ENCODE measurements at regions not wholly inside any gene's neighbourhood (a gene's known extent, or its start where the extent isn't known, plus 50 kb on each side); places are given as distances from the start of the nearest gene placed in this dataset.
"Not testable (repeated sequence)": the region's sequence is repeated elsewhere in the genome, so short reads cannot be mapped to it uniquely, and the experiment has no call there.

DNA sequence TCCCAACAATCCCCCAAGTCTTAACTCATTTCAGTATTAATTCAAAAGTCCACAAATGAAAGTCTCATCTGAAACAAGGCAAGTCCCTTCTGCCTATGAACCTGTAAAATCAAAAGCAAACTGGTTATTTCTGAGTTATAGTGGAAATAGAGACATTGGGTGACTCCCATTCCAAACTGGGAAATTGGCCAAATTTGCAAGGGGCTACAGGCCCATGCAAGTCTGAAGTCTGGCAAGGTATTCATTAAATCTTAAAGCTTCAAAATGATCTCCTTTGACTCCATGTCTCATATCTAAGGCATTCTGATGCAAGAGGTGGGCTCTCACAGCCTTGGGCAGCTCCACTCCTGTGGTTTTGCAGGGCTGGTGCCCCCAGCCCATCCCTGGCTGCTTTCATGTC, 167.9 kb downstream of the HTR1A start:
- DNase-seq (ENCODE audit: low spot score in 2 of 2): no peak
- intact Hi-C loops (cut with DNase I; ENCODE audit: low total_unique reads): no loop called here
- H3K4me3 ChIP-seq (ENCODE audit: low read depth, poor library complexity, severe bottlenecking): no peak overlapping the region
- no peak for TF ChIP-seq POLR2A (IDR thresholded peaks at IDR 0.05)

DNA sequence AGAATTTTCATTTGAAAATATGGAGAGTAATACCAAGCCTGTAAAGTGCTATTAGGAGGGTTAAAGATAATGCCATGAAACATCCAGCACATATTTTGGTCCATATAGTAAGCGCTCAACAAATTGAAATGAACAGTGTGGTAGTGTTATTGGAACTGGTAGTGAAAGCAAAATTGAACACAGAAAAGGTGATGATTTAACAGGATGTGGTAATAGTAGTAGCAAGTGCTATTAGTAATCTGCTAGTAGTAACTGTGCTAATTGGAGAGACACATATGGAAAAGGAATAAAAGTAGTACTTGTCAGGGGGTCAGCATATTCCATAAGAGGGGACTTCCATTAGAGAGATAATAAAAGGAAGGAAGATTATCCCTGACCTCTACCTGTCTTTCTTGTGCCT, 187.3 kb downstream of the HTR1A start:
- intact Hi-C loops (cut with DNase I; ENCODE audit: low total_unique reads): no loop called here
- DNase-seq (ENCODE audit: low spot score in 2 of 2): no peak
- TF ChIP-seq, protein P1, sequence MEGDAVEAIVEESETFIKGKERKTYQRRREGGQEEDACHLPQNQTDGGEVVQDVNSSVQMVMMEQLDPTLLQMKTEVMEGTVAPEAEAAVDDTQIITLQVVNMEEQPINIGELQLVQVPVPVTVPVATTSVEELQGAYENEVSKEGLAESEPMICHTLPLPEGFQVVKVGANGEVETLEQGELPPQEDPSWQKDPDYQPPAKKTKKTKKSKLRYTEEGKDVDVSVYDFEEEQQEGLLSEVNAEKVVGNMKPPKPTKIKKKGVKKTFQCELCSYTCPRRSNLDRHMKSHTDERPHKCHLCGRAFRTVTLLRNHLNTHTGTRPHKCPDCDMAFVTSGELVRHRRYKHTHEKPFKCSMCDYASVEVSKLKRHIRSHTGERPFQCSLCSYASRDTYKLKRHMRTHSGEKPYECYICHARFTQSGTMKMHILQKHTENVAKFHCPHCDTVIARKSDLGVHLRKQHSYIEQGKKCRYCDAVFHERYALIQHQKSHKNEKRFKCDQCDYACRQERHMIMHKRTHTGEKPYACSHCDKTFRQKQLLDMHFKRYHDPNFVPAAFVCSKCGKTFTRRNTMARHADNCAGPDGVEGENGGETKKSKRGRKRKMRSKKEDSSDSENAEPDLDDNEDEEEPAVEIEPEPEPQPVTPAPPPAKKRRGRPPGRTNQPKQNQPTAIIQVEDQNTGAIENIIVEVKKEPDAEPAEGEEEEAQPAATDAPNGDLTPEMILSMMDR (IDR thresholded peaks at IDR 0.05): no peak
- no peak for TF ChIP-seq POLR2A (IDR thresholded peaks at IDR 0.05)
- H3K4me3 ChIP-seq (ENCODE audit: low read depth, poor library complexity, severe bottlenecking): no peak overlapping the region
- WGBS, 2 donors: 97 to 100% methylated on average over 1 of the region's 1 CpG

DNA sequence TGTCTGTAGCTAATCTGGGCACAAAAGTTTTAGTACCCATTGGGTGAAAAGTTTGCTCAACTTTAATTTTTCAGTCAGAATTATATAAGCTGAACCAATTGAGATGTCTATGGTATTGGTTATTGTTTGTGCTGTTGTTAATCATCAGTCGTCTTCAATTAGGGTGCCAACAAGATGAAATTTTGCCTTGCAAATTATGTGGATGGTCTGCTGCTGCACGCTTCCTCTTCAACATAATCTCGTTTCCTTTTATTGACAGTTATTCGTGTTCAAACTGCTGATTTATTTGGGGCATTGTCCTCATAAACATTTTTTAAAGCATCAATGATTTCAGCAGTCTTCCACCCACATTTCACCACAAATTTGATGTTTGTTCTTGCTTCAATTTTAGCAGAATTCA, 194.0 kb downstream of the HTR1A start:
- intact Hi-C loops (cut with DNase I; ENCODE audit: low total_unique reads): no loop called here

DNA sequence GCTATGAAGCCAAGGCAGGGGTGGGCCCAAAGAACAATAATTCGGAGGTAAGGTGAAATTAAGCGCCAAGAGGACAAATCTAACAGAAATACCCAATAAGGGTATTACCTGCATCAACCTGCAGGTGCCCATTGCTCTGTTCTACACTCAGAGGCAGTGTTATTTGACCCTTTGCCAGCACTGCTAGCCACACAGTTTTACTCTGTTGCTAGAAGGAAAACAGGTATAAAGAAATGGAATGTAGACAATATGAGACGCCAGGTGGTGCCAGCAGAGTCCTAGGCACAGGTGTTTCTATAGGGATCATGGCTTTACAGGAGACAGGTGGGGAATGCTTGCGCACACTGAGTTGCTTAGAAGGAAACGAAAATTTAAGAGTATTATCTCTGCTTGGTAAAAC, 201.3 kb downstream of the HTR1A start:
- WGBS, 2 donors: 81 to 85% methylated on average over 5 of the region's 5 CpGs
- intact Hi-C loops (cut with DNase I; ENCODE audit: low total_unique reads): no loop called here
- DNase-seq (ENCODE audit: low spot score in 2 of 2): no peak
- no peak for TF ChIP-seq POLR2A (IDR thresholded peaks at IDR 0.05)
- TF ChIP-seq, protein P1 (IDR thresholded peaks at IDR 0.05): no peak
- no peak overlapping the region for H3K4me3 ChIP-seq (ENCODE audit: low read depth, poor library complexity, severe bottlenecking)

More for the DNA sequence above, 194.0 kb downstream of the HTR1A start:
- no peak for DNase-seq (ENCODE audit: low spot score in 2 of 2)
- no peak for TF ChIP-seq POLR2A (IDR thresholded peaks at IDR 0.05)
- TF ChIP-seq, protein P1 (IDR thresholded peaks at IDR 0.05): no peak
- 50 to 54% methylated on average over 4 of the region's 4 CpGs for WGBS, 2 donors
- no peak overlapping the region for H3K4me3 ChIP-seq (ENCODE audit: low read depth, poor library complexity, severe bottlenecking)

DNA sequence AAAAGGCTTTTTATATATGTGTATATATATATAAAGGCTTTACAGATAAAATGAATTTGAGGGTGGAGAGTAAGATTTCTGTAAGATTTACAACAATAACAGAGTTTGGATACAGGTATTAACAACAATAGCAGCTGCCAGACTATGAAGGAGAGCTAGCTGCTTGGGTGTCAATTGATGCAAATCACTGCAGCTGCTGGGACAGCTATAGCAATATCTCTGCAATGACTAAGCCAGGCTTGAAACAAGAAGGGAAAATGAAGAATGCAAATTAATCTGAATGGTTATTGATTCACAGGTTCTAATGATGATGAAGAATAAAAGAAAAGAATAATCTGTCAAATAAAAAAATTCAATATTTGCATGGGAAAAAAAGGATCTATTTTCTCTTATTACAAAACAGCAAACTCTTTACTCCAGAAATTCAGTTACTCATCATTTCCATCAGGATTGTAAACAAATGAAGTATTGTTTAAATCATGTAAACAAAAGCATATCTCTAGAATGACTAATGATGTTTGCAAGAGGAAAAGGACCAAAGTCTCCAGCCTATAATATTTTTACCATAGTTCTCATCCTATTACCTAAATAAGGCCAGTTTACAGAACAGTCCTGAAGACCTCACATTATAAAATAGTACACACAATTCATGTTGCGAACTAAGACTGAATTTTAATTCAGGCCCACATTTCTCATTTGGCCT, 219.0 kb downstream of the HTR1A start:
- 90 to 91% methylated on average over 1 of the region's 1 CpG for WGBS, 2 donors
- TF ChIP-seq POLR2A (IDR thresholded peaks at IDR 0.05): no peak
- TF ChIP-seq, protein P1 (IDR thresholded peaks at IDR 0.05): no peak
- no peak for DNase-seq (ENCODE audit: low spot score in 2 of 2)
- H3K4me3 ChIP-seq (ENCODE audit: low read depth, poor library complexity, severe bottlenecking): no peak overlapping the region
- intact Hi-C loops (cut with DNase I; ENCODE audit: low total_unique reads): no loop called here

DNA sequence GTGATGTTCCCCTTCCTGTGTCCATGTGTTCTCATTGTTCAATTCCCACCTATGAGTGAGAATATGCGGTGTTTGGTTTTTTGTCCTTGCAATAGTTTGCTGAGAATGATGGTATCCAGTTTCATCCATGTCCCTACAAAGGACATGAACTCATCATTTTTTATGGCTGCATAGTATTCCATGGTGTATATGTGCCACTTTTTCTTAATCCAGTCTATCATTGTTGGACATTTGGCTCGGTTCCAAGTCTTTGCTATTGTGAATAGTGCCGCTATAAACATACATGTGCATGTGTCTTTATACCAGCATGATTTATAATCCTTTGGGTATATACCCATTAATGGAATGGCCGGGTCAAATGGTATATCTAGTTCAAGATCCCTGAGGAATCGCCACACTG, 229.4 kb downstream of the HTR1A start:
- H3K4me3 ChIP-seq (ENCODE audit: low read depth, poor library complexity, severe bottlenecking); DNase-seq (ENCODE audit: low spot score in 2 of 2); intact Hi-C loops (cut with DNase I; ENCODE audit: low total_unique reads): not testable (repeated sequence)
- 77 to 80% methylated on average over 5 of the region's 5 CpGs for WGBS, 2 donors

DNA sequence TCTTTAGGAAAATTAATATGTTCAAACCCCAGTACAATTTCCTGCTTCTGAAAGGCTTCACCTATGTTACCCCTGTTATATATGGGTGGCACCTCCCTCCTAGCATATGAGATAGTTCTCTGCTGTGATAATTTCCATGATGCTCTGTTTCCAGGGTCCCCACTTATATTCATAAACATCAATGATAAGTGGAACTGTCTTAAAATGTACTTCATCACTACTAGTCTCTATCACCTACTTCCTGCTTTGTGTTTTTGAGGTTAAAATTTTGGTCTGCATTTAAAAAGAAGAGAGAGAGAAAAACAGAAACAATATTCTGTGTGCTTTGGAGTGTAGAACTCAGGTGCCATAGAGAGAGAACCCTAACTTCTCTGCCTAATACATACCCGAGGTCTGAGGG, 234.7 kb downstream of the HTR1A start:
- TF ChIP-seq, protein P1 (IDR thresholded peaks at IDR 0.05): no peak
- TF ChIP-seq POLR2A (IDR thresholded peaks at IDR 0.05): no peak
- no peak for DNase-seq (ENCODE audit: low spot score in 2 of 2)
- no peak overlapping the region for H3K4me3 ChIP-seq (ENCODE audit: low read depth, poor library complexity, severe bottlenecking)
- intact Hi-C loops (cut with DNase I; ENCODE audit: low total_unique reads): no loop called here
- WGBS, 2 donors: 64 to 66% methylated on average over 1 of the region's 1 CpG

Measured in lower leg skin (tissue), 4 donors.